C4-2B (cell line): ENCODE measurements at regions not wholly inside any gene's neighbourhood (a gene's known extent, or its start where the extent isn't known, plus 50 kb on each side); places are given as distances from the start of the nearest gene placed in this dataset.

Source experiments
- CTCF ChIP-seq: fragments of 450-650 bp; conservative IDR thresholded peaks from 2 replicates; pipeline ENCODE4 v1.5.1; 2017; ENCODE audit warnings: mild to moderate bottlenecking
- ZFX ChIP-seq: fragments of 450-650 bp; IDR thresholded peaks from 2 replicates; pipeline ENCODE4 v1.6.1; 2017

DNA sequence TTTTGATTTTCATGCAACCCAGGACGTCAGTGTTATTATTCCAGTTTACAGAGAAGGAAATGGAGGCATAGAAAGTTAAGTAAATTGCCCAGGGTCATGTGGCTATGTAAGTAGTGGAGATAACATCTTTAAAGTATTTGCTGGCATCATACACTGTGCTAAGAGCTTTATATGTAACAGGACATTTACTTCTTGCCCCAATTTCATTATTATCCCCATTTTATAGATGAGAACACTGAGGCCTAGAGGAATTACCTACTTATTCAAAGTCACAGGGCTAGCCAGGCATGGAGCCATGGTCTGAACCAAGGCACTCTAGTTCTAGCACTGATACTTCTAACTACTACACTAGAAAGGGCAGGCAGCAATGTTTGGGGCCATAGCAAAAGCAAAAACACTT lies 107.3 kb upstream of the ANKRD28 start:
- TF ChIP-seq CTCF (no peak), ZFX (no peak)
